Eye (tissue), 1 donor: ENCODE measurements at regions not wholly inside any gene's neighbourhood (a gene's known extent, or its start where the extent isn't known, plus 50 kb on each side); places are given as distances from the start of the nearest gene placed in this dataset.

ENCODE experiments used
- DNase-seq: peaks from one replicate; pipeline ENCODE4 v3.0.0-alpha.2; 2015

GRCh38 chr3:178257491-178257890 lies 278.7 kb upstream of the KCNMB2 start:
- DNase-seq = no peak

GRCh38 chr3:178258121-178258520 lies 278.1 kb upstream of the KCNMB2 start:
- DNase-seq = no peak

- DNase-seq = no peak
Observed at GRCh38 chr3:178259703-178260102, 276.5 kb upstream of the KCNMB2 start.

- peak; percentile 59 for DNase-seq
Observed at GRCh38 chr3:178260887-178261565, 275.2 kb upstream of the KCNMB2 start.

- DNase-seq = no peak
Observed at GRCh38 chr3:178263236-178263916, 272.9 kb upstream of the KCNMB2 start.

- no peak for DNase-seq
Observed at GRCh38 chr3:178267158-178267844, 268.9 kb upstream of the KCNMB2 start.

GRCh38 chr3:178270838-178271237 lies 265.4 kb upstream of the KCNMB2 start:
- no peak for DNase-seq

GRCh38 chr3:178271740-178272387 lies 264.4 kb upstream of the KCNMB2 start:
- no peak for DNase-seq

- no peak for DNase-seq
Observed at GRCh38 chr3:178272841-178273240, 263.4 kb upstream of the KCNMB2 start.

GRCh38 chr3:178274711-178275110 lies 261.5 kb upstream of the KCNMB2 start:
- no peak for DNase-seq

- DNase-seq = no peak
Observed at GRCh38 chr3:178275311-178275710, 260.9 kb upstream of the KCNMB2 start.

GRCh38 chr3:178275793-178276192 lies 260.4 kb upstream of the KCNMB2 start:
- DNase-seq = no peak

- no peak for DNase-seq
Observed at GRCh38 chr3:178277605-178278004, 258.6 kb upstream of the KCNMB2 start.

- DNase-seq = no peak
Observed at GRCh38 chr3:178283561-178283960, 252.7 kb upstream of the KCNMB2 start.

GRCh38 chr3:178284181-178284580 lies 252.1 kb upstream of the KCNMB2 start:
- DNase-seq = no peak

GRCh38 chr3:178288074-178288473 lies 248.2 kb upstream of the KCNMB2 start:
- no peak for DNase-seq

- peak; percentile 45 for DNase-seq
Observed at GRCh38 chr3:178289544-178290160, 246.6 kb upstream of the KCNMB2 start.

- DNase-seq = peak; percentile 23
Observed at GRCh38 chr3:178291574-178292370, 244.5 kb upstream of the KCNMB2 start.

GRCh38 chr3:178295292-178295912 lies 240.8 kb upstream of the KCNMB2 start:
- peak; percentile 61 for DNase-seq

- DNase-seq = no peak
Observed at GRCh38 chr3:178297199-178297598, 239.0 kb upstream of the KCNMB2 start.

- no peak for DNase-seq
Observed at GRCh38 chr3:178297740-178298139, 238.5 kb upstream of the KCNMB2 start.
